Activated CD4-positive, CD25-positive, alpha-beta regulatory T cell treated with anti-CD3 and anti-CD28 coated beads, Interleukin-2, amount 50 U/mL, for 16 hours (primary cell): ENCODE measurements at regions not wholly inside any gene's neighbourhood (a gene's known extent, or its start where the extent isn't known, plus 50 kb on each side); places are given as distances from the start of the nearest gene placed in this dataset.

Source experiments
- DNase-seq: peaks from one replicate; pipeline ENCODE4 v3.0.0-alpha.2; 2020; ENCODE audit warnings: low read depth, low spot score

GRCh38 chr4:18975916-18976808, 954.6 kb upstream of the LCORL start:
- DNase-seq = no peak

DNA sequence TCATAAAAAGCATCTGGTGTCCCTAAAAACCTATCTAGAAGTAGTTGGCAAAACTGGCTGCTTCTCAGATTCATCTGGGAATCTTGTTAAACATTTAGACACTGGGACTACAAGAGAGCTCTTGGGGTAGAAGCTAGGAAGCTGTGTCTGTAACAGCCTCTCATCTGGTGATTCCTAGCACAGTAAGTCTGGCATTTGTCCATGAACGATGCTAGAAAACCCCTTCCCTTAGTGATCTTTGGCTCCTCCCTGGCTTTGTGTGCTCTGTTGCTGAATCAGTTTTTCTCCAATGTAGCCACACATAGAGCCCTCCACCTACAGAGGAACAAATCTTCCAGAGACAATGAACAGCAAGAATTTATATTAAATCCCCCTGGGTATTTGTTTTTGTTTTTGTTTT, 951.7 kb upstream of the LCORL start:
- no peak for DNase-seq

- DNase-seq = no peak
Observed at GRCh38 chr4:18961879-18962278, 940.3 kb upstream of the LCORL start.

- no peak for DNase-seq
Observed at GRCh38 chr4:18961266-18961665, 939.7 kb upstream of the LCORL start.

DNA sequence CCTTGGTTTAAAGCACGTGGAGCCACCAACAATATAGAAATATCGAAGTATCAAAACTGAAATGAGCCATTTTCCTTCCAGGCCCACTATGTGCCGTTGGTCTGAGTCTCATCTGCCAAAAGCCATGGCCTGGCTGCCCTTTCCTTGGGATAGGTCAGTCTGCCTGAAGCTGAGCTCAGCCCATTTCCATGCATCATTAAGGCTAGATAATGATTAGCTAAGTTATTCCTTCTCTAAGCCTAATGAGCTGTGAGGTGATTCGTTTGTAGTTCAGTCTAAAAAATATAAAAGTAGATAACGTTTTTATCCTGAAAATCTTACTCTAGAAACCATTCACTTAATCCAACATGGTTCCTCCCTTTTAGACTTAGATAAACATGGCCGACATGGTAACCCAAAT, 936.2 kb upstream of the LCORL start:
- no peak for DNase-seq

GRCh38 chr4:18954538-18954937, 933.0 kb upstream of the LCORL start:
- no peak for DNase-seq

DNA sequence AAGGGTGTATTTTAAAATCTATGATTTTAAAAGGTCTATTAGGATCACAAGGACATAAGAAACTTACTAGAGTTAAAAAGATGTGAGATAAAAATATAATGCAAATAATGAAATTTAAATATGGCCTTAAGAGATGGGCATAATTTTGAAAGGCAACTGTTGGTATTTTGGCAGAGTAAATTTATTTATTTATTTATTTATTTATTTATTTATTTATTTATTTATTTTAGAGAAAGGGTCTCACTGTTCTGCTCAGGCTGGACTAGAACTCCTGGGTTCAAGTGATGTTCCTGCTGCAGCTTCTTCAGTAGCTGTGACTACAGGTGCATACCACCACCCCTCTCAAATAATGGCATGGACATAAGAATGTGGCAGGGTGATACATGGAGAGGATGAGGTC, 932.1 kb upstream of the LCORL start:
- DNase-seq = no peak

GRCh38 chr4:18945464-18945863, 923.9 kb upstream of the LCORL start:
- no peak for DNase-seq

GRCh38 chr4:18942874-18943273, 921.3 kb upstream of the LCORL start:
- no peak for DNase-seq

DNA sequence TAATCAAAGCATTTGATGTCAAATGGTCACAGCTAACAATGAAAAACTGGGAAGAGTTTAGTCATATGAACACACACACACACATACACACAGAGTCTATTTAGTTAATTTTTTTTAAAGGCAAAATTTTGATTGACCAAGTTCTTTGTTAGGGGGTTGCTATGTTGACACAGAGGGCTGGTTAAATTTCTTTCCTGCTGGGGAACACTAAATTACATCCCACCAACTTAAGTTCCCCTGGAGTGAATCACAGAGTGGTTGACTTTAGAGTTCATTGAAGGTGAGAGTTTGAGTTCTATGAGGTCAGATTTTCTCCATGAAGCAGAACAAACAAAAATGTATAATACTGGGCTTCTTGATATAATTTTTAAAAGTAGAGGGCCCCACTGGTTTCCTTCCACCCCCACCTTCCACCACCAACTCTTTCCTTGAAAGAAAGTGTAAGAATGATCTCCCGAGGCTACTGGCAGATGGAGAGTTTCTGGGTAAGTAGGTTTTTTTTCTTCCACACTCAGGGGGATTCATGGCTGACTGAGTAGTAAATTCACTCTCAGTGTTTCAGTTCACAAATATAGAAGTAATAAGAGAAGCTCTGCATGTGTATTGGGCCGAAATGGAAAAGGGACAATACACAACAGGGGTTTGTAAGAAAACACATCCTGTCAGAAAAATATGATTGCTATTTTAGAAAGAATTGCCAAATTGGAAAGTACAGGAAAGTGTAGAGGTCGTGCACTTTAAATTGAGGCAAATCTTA, 917.0 kb upstream of the LCORL start:
- DNase-seq = no peak

- DNase-seq = no peak
Observed at GRCh38 chr4:18937746-18938145, 916.2 kb upstream of the LCORL start.

DNA sequence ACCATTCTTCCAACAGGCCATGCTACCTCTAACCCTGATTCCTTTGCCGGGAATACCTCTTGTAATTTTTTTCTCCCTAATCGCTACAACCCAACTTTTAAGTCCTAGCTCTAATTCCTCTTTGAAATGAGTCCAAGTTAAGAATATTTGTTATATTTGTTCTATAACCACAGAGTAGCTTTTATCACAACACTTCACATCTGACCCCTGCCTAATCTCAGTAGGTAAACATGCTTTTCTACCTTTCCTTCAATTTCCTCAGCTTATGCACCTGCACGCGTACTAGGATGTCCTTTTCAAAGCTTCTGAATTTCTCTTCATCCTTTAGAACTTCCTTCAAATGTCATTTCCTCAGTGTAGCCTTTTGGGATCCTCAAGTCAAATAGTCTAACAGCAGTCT, 915.5 kb upstream of the LCORL start:
- no peak for DNase-seq

DNA sequence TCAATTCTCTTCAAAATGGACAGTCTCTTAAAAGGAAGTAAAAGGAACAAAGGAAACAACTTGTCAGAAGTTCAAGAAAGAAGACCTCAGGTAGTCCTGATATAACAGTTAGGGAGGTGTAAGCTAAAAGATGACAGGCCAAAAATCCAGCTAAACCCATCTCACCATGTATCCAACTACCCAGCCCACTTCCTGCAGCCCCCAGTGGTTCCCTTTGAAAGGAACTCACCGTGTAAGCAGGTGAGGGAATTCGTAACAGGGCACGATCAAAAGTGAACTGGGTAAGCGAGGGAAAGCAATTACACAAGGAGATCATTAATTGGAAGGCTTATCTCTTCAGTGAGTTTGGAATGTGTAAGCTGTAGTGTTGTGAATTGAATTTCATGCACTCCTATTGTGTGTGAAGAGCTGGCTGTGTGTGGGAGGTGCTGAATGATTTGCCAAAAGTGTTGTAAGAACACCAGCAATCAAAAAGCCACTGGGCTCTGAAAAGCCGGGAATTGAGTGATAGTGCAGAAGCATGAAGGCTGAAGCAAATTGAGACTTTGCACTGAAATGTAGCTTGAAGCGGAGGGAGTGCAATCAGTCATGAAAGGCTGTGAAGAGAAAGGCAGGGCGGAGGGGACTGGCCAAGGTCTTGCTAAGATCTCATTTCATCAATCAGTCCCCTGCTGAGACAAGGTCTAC, 914.2 kb upstream of the LCORL start:
- no peak for DNase-seq

GRCh38 chr4:18934197-18934596, 912.6 kb upstream of the LCORL start:
- DNase-seq = no peak

DNA sequence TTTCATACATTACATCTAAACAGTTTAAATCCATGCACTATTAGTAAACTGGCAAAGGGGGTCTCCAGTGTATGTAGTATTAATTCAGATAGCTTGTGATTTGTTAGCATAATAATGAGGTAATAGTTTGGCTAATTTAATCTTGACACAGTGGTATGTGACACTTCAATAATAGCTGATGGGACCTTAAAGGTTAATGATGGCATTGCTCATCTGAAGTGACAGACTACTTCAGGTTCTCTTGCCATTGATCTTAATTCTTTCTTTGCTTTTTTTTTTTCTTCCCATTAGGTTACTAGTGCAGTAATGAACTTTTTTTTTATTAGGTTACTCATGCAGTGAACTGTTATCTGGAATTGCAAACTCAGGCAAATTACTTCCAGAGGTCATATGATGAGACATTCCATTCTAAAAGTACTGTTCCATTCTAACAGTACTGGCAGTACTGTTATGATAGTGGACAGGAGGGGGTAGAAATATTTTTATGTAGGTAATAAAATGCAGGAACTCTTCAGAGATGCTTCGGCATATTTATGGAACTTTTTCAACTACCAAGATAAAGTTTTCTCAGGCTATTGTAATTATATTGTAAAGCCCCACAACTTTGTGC, 911.3 kb upstream of the LCORL start:
- DNase-seq = no peak

GRCh38 chr4:18931643-18932377, 910.3 kb upstream of the LCORL start:
- no peak for DNase-seq

GRCh38 chr4:18930487-18930886, 908.9 kb upstream of the LCORL start:
- no peak for DNase-seq

DNA sequence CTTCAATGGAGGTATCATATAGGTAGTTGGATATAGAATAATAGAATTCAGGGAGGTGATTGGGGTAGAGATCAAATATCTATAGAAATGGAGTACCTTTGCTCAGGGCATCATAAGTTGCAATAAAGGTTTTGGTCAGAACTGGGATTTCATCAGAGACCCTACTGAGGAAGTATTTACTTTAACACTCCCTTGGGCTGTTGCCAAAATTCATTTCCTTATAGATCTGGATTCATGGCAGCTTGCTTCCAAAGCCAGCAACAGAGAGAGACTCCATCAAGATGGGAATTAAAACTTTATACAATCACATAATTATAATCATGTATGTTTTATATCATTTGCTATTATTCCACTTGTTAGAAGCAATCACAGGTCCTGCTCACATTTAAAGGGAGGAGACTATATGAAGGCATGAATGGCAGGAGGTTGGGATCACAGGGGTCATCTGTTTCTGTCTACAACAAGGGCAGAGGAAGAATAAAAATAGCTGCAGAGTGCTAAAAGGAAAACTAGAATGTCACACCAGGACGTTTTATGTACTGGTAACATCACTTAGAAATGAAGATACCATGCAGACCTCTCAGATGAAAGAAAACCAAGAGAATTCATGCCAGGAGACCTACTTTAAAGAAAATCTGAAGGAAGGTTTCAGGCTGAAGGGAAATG, 902.1 kb upstream of the LCORL start:
- DNase-seq = no peak

- DNase-seq = no peak
Observed at GRCh38 chr4:18917689-18918088, 896.1 kb upstream of the LCORL start.

DNA sequence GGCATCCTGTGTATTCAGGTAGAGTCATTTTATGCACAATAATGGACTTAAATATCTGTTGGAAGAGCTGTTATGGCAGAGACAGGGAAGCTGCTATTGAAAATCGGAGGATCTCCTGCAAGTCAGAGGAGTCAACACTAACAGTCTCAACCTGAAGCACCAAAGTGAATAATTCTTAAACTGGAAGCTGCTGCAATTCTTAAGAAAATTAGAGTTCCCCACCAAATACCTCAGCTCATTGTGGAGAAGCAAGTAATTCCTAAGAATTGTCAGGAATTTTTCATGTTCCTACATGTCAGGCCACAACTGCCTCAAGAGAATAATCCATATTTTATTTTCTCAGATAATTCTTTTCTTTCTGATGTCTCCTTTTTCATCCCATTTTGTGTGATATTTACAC, 892.6 kb upstream of the LCORL start:
- DNase-seq = no peak

DNA sequence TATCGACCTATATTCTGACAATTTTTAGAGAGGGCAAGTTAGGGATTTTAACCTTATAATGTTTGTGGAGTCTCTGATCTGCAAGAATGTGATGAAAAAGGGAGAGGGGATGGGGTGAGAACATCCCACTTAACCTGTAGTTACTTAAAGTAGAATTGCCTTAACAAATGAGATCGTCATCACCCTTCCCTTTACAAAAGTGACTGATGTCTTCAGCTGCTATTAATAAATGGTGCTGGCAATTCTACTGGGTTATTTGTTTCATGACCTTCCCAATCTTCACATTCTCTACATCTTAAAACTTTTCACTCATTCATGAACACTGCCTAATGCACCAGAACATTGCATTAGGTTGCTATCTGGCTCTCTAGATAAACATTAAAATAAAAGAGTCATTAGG, 873.4 kb upstream of the LCORL start:
- DNase-seq = no peak
